HepG2 (cell line): ENCODE measurements at regions not wholly inside any gene's neighbourhood (a gene's known extent, or its start where the extent isn't known, plus 50 kb on each side); places are given as distances from the start of the nearest gene placed in this dataset.

Experiments
- ATAC-seq: fragments of 200-7000 bp; cut with Tn5 transposase; 3 replicates; pipeline ENCODE4 v1.9.1; 2020; ENCODE audit warnings: mild to moderate bottlenecking, moderate library complexity
- BruUV-seq: library from RNA; stranded (reverse); fragments of 400-500 nt; replicated peaks from 2 replicates; lab custom pipeline; 2021; lab: Mats Ljungman, UMichigan
- CTCF ChIA-PET: fragments of 300-600 bp; formaldehyde crosslinking; extraction: SDS; loops from one replicate; lab custom pipeline; 2021; ENCODE audit warnings: low total read pairs, inconsistent platforms, low intra/inter-chr PET ratio; lab: Yijun Ruan, JAX
- POLR2A ChIA-PET: fragments of 350-600 bp; sonication (Branson Sonifier 250); formaldehyde crosslinking; loops from one replicate; lab custom pipeline; 2020; ENCODE audit warnings: antibody characterized with exemption, inconsistent platforms; lab: Yijun Ruan, JAX
- DNase-seq: peaks from one replicate; pipeline ENCODE4 v3.0.0-alpha.2; 2015; ENCODE audit warnings: low spot score
- FAIRE-seq: peaks from 3 replicates; lab custom pipeline; 2011; peaks lifted over from hg19 to GRCh38; lab: Jason Lieb, UNC
- H2AFZ ChIP-seq: one replicate; pipeline ENCODE4 v1.6.1; 2011; ENCODE audit warnings: low read length, inconsistent platforms
- H3K27ac ChIP-seq: fragments of 300-600 bp; 3 replicates; pipeline ENCODE4 v1.8.0; 2011; ENCODE audit warnings: mixed run types, mild to moderate bottlenecking, mixed read lengths, low read length, inconsistent platforms; ENCODE audit not compliant: insufficient read depth; ENCODE audit errors: extremely low read length
- H3K27me3 ChIP-seq, 2 experiments: fragments of 200-600 bp in 1 of 2; 2 replicates in 1 of 2; 3 replicates in 1 of 2; pipeline versions ENCODE4 v1.6.0 to v1.8.0; 2011; ENCODE audit warnings: low read length in 2 of 2, mild to moderate bottlenecking in 2 of 2, moderate library complexity in 2 of 2, inconsistent platforms in 1 of 2; ENCODE audit not compliant: insufficient read depth in 2 of 2, control insufficient read depth in 1 of 2
- H3K36me3 ChIP-seq, 2 experiments: fragments of 200-600 bp in 1 of 2; replicated peaks in 1 of 2; 2 replicates in 1 of 2; 3 replicates in 1 of 2; pipeline versions ENCODE4 v1.5.1 to v1.8.0; 2011; ENCODE audit warnings: low read length in 2 of 2, inconsistent platforms in 1 of 2; ENCODE audit not compliant: insufficient read depth in 2 of 2, control insufficient read depth in 1 of 2
- H3K4me1 ChIP-seq: 2 replicates; pipeline ENCODE4 v1.5.1; 2012; ENCODE audit warnings: low read length, inconsistent platforms; ENCODE audit not compliant: insufficient read depth
- H3K4me2 ChIP-seq: 2 replicates; pipeline ENCODE4 v1.6.0; 2011; ENCODE audit warnings: low read depth, low read length, inconsistent platforms
- H3K4me3 ChIP-seq, 3 experiments: fragments of 200-600 bp in 1 of 3; sonication (generic), shearing (Covaris generic) in 1 of 3; replicated peaks in 1 of 3; 2 replicates each; pipeline ENCODE4 v1.5.1; 2011 to 2016; ENCODE audit warnings: low read length in 3 of 3, inconsistent platforms in 2 of 3, low read depth in 2 of 3, mild to moderate bottlenecking in 2 of 3, control low read depth in 1 of 3, mixed read lengths in 1 of 3; ENCODE audit not compliant: insufficient read depth in 1 of 3
- H3K79me2 ChIP-seq: one replicate; pipeline ENCODE4 v1.6.1; 2011; ENCODE audit warnings: low read length, inconsistent platforms; ENCODE audit not compliant: insufficient read depth
- H3K9ac ChIP-seq: 2 replicates; pipeline ENCODE4 v1.6.0; 2011; ENCODE audit warnings: mild to moderate bottlenecking, low read depth, low read length, inconsistent platforms; ENCODE audit not compliant: insufficient read depth
- H3K9me3 ChIP-seq: 2 replicates; pipeline ENCODE4 v1.5.1; 2012; ENCODE audit warnings: mild to moderate bottlenecking, low read length
- H4K20me1 ChIP-seq: 2 replicates; pipeline ENCODE4 v1.6.0; 2011; ENCODE audit warnings: inconsistent platforms, mild to moderate bottlenecking, low read length, moderate library complexity; ENCODE audit not compliant: insufficient read depth
- FOSL2 ChIP-seq: sonication (generic); formaldehyde crosslinking; IDR thresholded peaks from 2 replicates; pipeline ENCODE4 v1.4.0; 2020; ENCODE audit warnings: missing genetic modification reagents
- FOXO4 ChIP-seq: sonication (generic); formaldehyde crosslinking; conservative IDR thresholded peaks from 2 replicates; pipeline ENCODE4 v1.8.1; 2023; ENCODE audit warnings: missing genetic modification reagents
- GFI1 ChIP-seq: sonication (generic); formaldehyde crosslinking; IDR thresholded peaks from 2 replicates; pipeline ENCODE4 v1.5.0; 2020; ENCODE audit warnings: missing genetic modification reagents, mild to moderate bottlenecking, borderline replicate concordance
- HCFC1 ChIP-seq: fragments of 150-350 bp; IDR thresholded peaks from 2 replicates; pipeline ENCODE4 v1.6.1; 2014; ENCODE audit warnings: low read depth, low read length
- KLF6 ChIP-seq: IDR thresholded peaks from 2 replicates; pipeline ENCODE4 v1.8.0; 2016; ENCODE audit warnings: missing biosample characterization, missing genetic modification reagents
- NFE2L2 ChIP-seq: fragments of 150-350 bp; IDR thresholded peaks from 2 replicates; pipeline ENCODE4 v1.6.1; 2014; ENCODE audit warnings: low read length
- NR0B2 ChIP-seq: sonication (generic); formaldehyde crosslinking; IDR thresholded peaks from 2 replicates; pipeline ENCODE4 v1.4.0; 2020; ENCODE audit warnings: mild to moderate bottlenecking, missing genetic modification reagents
- ZBTB1 ChIP-seq: sonication (generic); formaldehyde crosslinking; IDR thresholded peaks from 2 replicates; pipeline ENCODE4 v1.4.0; 2020; ENCODE audit warnings: missing genetic modification reagents, borderline replicate concordance
- ZBTB4 ChIP-seq: sonication (generic); formaldehyde crosslinking; IDR thresholded peaks from 2 replicates; pipeline ENCODE4 v1.4.0; 2020; ENCODE audit warnings: missing genetic modification reagents, mild to moderate bottlenecking, borderline replicate concordance
- ZBTB8A ChIP-seq: sonication (generic); formaldehyde crosslinking; IDR thresholded peaks from 2 replicates; pipeline ENCODE4 v1.4.0; 2020; ENCODE audit warnings: mild to moderate bottlenecking, low read depth, missing genetic modification reagents, borderline replicate concordance
- ZMYM4 ChIP-seq: sonication (generic); formaldehyde crosslinking; IDR thresholded peaks from 2 replicates; pipeline ENCODE4 v1.8.1; 2023; ENCODE audit warnings: mild to moderate bottlenecking, missing genetic modification reagents
- ZNF160 ChIP-seq: sonication (generic); formaldehyde crosslinking; IDR thresholded peaks from 2 replicates; pipeline ENCODE4 v1.8.0; 2022; ENCODE audit warnings: mild to moderate bottlenecking, inconsistent platforms, missing genetic modification reagents
- ZNF205 ChIP-seq: IDR thresholded peaks from 2 replicates; pipeline ENCODE4 v1.6.1; 2018; ENCODE audit warnings: missing biosample characterization, missing genetic modification reagents
- ZNF207 ChIP-seq: fragments of 450-650 bp; IDR thresholded peaks from 2 replicates; pipeline ENCODE4 v1.6.1; 2016; ENCODE audit warnings: antibody characterized with exemption, borderline replicate concordance
- ZNF34 ChIP-seq: sonication (generic); formaldehyde crosslinking; IDR thresholded peaks from 2 replicates; pipeline ENCODE4 v1.4.0; 2020; ENCODE audit warnings: mild to moderate bottlenecking, missing genetic modification reagents, borderline replicate concordance
- ZNF672 ChIP-seq: sonication (generic); formaldehyde crosslinking; IDR thresholded peaks from 2 replicates; pipeline ENCODE4 v1.8.1; 2022; ENCODE audit warnings: missing genetic modification reagents
- ZNF83 ChIP-seq: sonication (generic); formaldehyde crosslinking; IDR thresholded peaks from 2 replicates; pipeline ENCODE4 v1.4.0; 2020; ENCODE audit warnings: missing genetic modification reagents, mild to moderate bottlenecking, borderline replicate concordance
- WGBS: methylation state at CpG from one replicate; pipeline ENCODE4 v1.1.6; 2017; ENCODE audit warnings: low lambda C conversion rate; 5-methylcytosine and 5-hydroxymethylcytosine counted together
- in situ Hi-C: cut with HindIII; loops from 2 replicates; pipeline ENCODE4 v1.10.0; 2017; ENCODE audit warnings: low pct_unique_long_range_greater_than_20kb; ENCODE audit not compliant: extremely low pct_ligation_motif_present
- intact Hi-C: fragments of 100-400 bp; cut with micrococcal nuclease; formaldehyde crosslinking; loops from one replicate; pipeline ENCODE4 v1.10.0; 2022; ENCODE audit not compliant: unreplicated experiment
- TF ChIP-seq, protein P1 (sequence below): sonication (generic); formaldehyde crosslinking; IDR thresholded peaks from 2 replicates; pipeline ENCODE4 v1.8.1; 2023; ENCODE audit warnings: mild to moderate bottlenecking, inconsistent platforms, moderate library complexity, missing genetic modification reagents, borderline replicate concordance

- Histone ChIP-seq H3K9ac (no peak overlapping the region), H3K27ac (no peak overlapping the region), H3K27me3 (peaks cover 0 to 49% of the 10 kb centered on the region in 2 experiments; a peak in 4 of 5 replicates), H3K4me2 (no peak overlapping the region), H4K20me1 (no peaks in the 10 kb centered on the region), H3K9me3 (no peaks in the 10 kb centered on the region), H3K79me2 (no peaks in the 10 kb centered on the region), H3K4me3 (no peak overlapping the region), H3K36me3 (no peaks in the 10 kb centered on the region), H2AFZ (no peak overlapping the region), H3K4me1 (peaks cover 8% of the 10 kb centered on the region; the same call in 1 of the 2 replicates)
- in situ Hi-C loops: no loop called here
- no TSS peak for BruUV-seq
- 34% methylated on average over 7 of the region's 7 CpGs for WGBS
- DNase-seq (no peak), FAIRE-seq (no peak), ATAC-seq (no peak)
- intact Hi-C loops: no loop called here
- TF ChIP-seq NR0B2: no peak
- no peak for TF ChIP-seq FOXO4
- TF ChIP-seq ZBTB1 (CRISPR knock-in tag): no peak
- TF ChIP-seq ZNF207: no peak
- TF ChIP-seq ZNF83 (CRISPR knock-in tag): no peak
- TF ChIP-seq HCFC1: no peak
- no peak for TF ChIP-seq ZNF672 (CRISPR knock-in tag)
- TF ChIP-seq, protein P1, sequence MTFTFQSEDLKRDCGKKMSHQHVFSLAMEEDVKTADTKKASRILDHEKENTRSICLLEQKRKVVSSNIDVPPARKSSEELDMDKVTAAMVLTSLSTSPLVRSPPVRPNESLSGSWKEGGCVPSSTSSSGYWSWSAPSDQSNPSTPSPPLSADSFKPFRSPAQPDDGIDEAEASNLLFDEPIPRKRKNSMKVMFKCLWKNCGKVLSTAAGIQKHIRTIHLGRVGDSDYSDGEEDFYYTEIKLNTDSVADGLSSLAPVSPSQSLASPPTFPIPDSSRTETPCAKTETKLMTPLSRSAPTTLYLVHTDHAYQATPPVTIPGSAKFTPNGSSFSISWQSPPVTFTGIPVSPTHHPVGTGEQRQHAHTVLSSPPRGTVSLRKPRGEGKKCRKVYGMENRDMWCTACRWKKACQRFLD: no peak
- no peak for TF ChIP-seq FOSL2 (CRISPR knock-in tag)
- TF ChIP-seq ZBTB4 (CRISPR knock-in tag): no peak
- no peak for TF ChIP-seq ZBTB8A (CRISPR knock-in tag)
- TF ChIP-seq NFE2L2: no peak
- no peak for TF ChIP-seq GFI1
- TF ChIP-seq ZNF34 (CRISPR knock-in tag): no peak
- TF ChIP-seq ZMYM4 (CRISPR knock-in tag): no peak
- no peak for TF ChIP-seq KLF6 (CRISPR knock-in tag)
- TF ChIP-seq ZNF205 (CRISPR knock-in tag): no peak
- no peak for TF ChIP-seq ZNF160 (CRISPR knock-in tag)
- CTCF ChIA-PET: no interaction called here
- POLR2A ChIA-PET: no interaction called here
Measured at GRCh38 chr16:85991425-85991824, 92.5 kb downstream of the IRF8 start.
